ENCODE measurements at regions not wholly inside any gene's neighbourhood (a gene's known extent, or its start where the extent isn't known, plus 50 kb on each side); places are given as distances from the start of the nearest gene placed in this dataset.

- no peak overlapping the region for H3K27ac ChIP-seq (ENCODE audit: extremely low read depth, low read depth, low read length)
- H3K36me3 ChIP-seq (ENCODE audit: control insufficient read depth in 2 of 2, insufficient read depth in 1 of 2, low read length in 2 of 2): no peaks in the 10 kb centered on the region
- H3K9me3 ChIP-seq (ENCODE audit: control insufficient read depth, insufficient read depth, low read depth, low read length): no peaks in the 10 kb centered on the region
- TF ChIP-seq, protein P1, sequence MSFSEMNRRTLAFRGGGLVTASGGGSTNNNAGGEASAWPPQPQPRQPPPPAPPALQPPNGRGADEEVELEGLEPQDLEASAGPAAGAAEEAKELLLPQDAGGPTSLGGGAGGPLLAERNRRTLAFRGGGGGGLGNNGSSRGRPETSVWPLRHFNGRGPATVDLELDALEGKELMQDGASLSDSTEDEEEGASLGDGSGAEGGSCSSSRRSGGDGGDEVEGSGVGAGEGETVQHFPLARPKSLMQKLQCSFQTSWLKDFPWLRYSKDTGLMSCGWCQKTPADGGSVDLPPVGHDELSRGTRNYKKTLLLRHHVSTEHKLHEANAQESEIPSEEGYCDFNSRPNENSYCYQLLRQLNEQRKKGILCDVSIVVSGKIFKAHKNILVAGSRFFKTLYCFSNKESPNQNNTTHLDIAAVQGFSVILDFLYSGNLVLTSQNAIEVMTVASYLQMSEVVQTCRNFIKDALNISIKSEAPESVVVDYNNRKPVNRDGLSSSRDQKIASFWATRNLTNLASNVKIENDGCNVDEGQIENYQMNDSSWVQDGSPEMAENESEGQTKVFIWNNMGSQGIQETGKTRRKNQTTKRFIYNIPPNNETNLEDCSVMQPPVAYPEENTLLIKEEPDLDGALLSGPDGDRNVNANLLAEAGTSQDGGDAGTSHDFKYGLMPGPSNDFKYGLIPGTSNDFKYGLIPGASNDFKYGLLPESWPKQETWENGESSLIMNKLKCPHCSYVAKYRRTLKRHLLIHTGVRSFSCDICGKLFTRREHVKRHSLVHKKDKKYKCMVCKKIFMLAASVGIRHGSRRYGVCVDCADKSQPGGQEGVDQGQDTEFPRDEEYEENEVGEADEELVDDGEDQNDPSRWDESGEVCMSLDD (tag by site-specific recombination; IDR thresholded peaks at IDR 0.05): no peak
- TF ChIP-seq ZNF510 (tag by site-specific recombination; IDR thresholded peaks at IDR 0.05; ENCODE audit: insufficient replicate concordance): no peak
- TF ChIP-seq HOXA7 (CRISPR knock-in tag; IDR thresholded peaks at IDR 0.05; ENCODE audit: borderline replicate concordance): no peak
- TF ChIP-seq ZNF404 (tag by site-specific recombination; IDR thresholded peaks at IDR 0.05): no peak
- no peak for TF ChIP-seq FEZF1 (tag by site-specific recombination; IDR thresholded peaks at IDR 0.05)
- no peak for TF ChIP-seq ZNF654 (tag by site-specific recombination; IDR thresholded peaks at IDR 0.05; ENCODE audit: low read depth)
- no peak for TF ChIP-seq ZNF121 (tag by site-specific recombination; IDR thresholded peaks at IDR 0.05)
- TF ChIP-seq, protein P2, sequence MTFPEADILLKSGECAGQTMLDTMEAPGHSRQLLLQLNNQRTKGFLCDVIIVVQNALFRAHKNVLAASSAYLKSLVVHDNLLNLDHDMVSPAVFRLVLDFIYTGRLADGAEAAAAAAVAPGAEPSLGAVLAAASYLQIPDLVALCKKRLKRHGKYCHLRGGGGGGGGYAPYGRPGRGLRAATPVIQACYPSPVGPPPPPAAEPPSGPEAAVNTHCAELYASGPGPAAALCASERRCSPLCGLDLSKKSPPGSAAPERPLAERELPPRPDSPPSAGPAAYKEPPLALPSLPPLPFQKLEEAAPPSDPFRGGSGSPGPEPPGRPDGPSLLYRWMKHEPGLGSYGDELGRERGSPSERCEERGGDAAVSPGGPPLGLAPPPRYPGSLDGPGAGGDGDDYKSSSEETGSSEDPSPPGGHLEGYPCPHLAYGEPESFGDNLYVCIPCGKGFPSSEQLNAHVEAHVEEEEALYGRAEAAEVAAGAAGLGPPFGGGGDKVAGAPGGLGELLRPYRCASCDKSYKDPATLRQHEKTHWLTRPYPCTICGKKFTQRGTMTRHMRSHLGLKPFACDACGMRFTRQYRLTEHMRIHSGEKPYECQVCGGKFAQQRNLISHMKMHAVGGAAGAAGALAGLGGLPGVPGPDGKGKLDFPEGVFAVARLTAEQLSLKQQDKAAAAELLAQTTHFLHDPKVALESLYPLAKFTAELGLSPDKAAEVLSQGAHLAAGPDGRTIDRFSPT (tag by site-specific recombination; IDR thresholded peaks at IDR 0.05): no peak
- no peak for TF ChIP-seq ZNF423 (tag by site-specific recombination; IDR thresholded peaks at IDR 0.05)
- TF ChIP-seq, protein P3, sequence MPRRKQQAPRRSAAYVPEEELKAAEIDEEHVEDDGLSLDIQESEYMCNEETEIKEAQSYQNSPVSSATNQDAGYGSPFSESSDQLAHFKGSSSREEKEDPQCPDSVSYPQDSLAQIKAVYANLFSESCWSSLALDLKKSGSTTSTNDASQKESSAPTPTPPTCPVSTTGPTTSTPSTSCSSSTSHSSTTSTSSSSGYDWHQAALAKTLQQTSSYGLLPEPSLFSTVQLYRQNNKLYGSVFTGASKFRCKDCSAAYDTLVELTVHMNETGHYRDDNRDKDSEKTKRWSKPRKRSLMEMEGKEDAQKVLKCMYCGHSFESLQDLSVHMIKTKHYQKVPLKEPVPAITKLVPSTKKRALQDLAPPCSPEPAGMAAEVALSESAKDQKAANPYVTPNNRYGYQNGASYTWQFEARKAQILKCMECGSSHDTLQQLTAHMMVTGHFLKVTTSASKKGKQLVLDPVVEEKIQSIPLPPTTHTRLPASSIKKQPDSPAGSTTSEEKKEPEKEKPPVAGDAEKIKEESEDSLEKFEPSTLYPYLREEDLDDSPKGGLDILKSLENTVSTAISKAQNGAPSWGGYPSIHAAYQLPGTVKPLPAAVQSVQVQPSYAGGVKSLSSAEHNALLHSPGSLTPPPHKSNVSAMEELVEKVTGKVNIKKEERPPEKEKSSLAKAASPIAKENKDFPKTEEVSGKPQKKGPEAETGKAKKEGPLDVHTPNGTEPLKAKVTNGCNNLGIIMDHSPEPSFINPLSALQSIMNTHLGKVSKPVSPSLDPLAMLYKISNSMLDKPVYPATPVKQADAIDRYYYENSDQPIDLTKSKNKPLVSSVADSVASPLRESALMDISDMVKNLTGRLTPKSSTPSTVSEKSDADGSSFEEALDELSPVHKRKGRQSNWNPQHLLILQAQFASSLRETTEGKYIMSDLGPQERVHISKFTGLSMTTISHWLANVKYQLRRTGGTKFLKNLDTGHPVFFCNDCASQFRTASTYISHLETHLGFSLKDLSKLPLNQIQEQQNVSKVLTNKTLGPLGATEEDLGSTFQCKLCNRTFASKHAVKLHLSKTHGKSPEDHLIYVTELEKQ (tag by site-specific recombination; IDR thresholded peaks at IDR 0.05; ENCODE audit: borderline replicate concordance): no peak
- TF ChIP-seq, protein P4, sequence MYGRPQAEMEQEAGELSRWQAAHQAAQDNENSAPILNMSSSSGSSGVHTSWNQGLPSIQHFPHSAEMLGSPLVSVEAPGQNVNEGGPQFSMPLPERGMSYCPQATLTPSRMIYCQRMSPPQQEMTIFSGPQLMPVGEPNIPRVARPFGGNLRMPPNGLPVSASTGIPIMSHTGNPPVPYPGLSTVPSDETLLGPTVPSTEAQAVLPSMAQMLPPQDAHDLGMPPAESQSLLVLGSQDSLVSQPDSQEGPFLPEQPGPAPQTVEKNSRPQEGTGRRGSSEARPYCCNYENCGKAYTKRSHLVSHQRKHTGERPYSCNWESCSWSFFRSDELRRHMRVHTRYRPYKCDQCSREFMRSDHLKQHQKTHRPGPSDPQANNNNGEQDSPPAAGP (tag by site-specific recombination; IDR thresholded peaks at IDR 0.05): no peak
- no peak for TF ChIP-seq ZNF394 (tag by site-specific recombination; IDR thresholded peaks at IDR 0.05; ENCODE audit: borderline replicate concordance)
- no peak for TF ChIP-seq ZNF132 (tag by site-specific recombination; IDR thresholded peaks at IDR 0.05; ENCODE audit: borderline replicate concordance)
- no peak for TF ChIP-seq ZNF146 (tag by site-specific recombination; IDR thresholded peaks at IDR 0.05)
- no peak for TF ChIP-seq ZNF266 (tag by site-specific recombination; IDR thresholded peaks at IDR 0.05; ENCODE audit: low read depth)
- CTCF ChIA-PET: no interaction called here
- POLR2A ChIA-PET: no interaction called here
- H3K4me1 ChIP-seq (ENCODE audit: control insufficient read depth, insufficient read depth, low read length): no peaks in the 10 kb centered on the region
- H3K4me3 ChIP-seq (ENCODE audit: low read depth, low read length): no peak overlapping the region
Measured at GRCh38 chr4:167939863-167940616, 152.3 kb upstream of the ANXA10 start.
